ENCODE measurements at regions not wholly inside any gene's neighbourhood (a gene's known extent, or its start where the extent isn't known, plus 50 kb on each side); places are given as distances from the start of the nearest gene placed in this dataset.

GRCh38 chr12:45561488-45561887 is 168.0 kb upstream of the ARID2 start:
- H3K27me3 Mint-ChIP-seq, result no peaks in the 10 kb centered on the region
- ATAC-seq (replicated peaks), result no peak
- H3K4me3 Mint-ChIP-seq, result no peak overlapping the region
- H3K36me3 Mint-ChIP-seq (ENCODE audit: insufficient read depth), result no peaks in the 10 kb centered on the region
- no peaks in the 10 kb centered on the region for H3K9me3 Mint-ChIP-seq
- no peak for DNase-seq
- no peak overlapping the region for H3K27ac Mint-ChIP-seq
- peaks cover 3 to 4% of the 10 kb centered on the region in 2 donors for H3K4me1 Mint-ChIP-seq (ENCODE audit: low read depth in 2 of 2)

DNA sequence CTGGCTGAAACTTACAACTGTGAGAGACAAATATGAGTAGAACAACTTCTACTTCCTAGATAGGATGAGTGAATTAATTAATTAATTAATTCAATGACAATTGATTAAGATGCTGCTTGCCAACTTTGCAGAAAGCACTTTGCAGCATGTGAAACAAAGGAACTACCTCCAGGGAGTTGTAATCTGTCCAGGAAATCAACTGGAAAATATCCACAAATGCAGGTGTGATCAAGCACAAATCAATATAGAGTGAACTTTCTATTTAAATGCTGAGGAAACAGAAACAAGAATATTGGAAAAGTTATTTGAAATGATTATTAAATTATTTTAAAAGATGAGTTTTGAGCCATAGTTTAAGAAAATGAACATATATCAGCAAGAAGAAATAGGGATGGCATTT is 163.9 kb upstream of the ARID2 start:
- H3K27me3 Mint-ChIP-seq, result peaks cover 0 to 9% of the 10 kb centered on the region in 2 donors
- H3K9me3 Mint-ChIP-seq, result no peaks in the 10 kb centered on the region
- ATAC-seq (replicated peaks), result no peak
- no peak overlapping the region for H3K4me3 Mint-ChIP-seq
- peaks cover 3 to 4% of the 10 kb centered on the region in 2 donors for H3K4me1 Mint-ChIP-seq (ENCODE audit: low read depth in 2 of 2)
- DNase-seq, result no peak
- no peaks in the 10 kb centered on the region for H3K36me3 Mint-ChIP-seq (ENCODE audit: insufficient read depth)
- no peak overlapping the region for H3K27ac Mint-ChIP-seq

- no peak overlapping the region for H3K27ac Mint-ChIP-seq
These were observed 163.2 kb upstream of the ARID2 start for GRCh38 chr12:45566257-45566656.

DNA sequence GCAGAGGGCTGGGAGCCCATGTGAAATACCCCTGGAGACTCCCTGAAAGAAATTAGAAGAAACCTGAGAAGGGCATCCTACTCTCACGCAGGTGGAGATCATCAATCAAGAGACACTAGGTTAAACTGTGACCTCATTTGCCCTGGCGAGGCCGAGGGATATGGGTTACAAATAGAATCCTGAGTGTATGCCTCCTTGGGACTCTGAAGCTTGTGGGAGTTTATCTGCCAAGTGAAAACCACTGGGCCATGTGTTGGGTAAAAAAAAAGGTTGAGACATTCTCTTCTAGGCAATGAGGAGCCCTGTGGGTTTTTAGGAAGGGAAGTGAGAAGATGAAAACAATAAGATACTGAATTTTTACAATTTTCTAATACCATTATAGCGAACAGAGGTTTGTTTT is 160.7 kb upstream of the ARID2 start:
- Mint-ChIP-seq H3K4me3 (no peak overlapping the region), H3K36me3 (ENCODE audit: insufficient read depth) (no peaks in the 10 kb centered on the region)

More at GRCh38 chr12:45566257-45566656, 163.2 kb upstream of the ARID2 start:
- DNase-seq (no peak), ATAC-seq (replicated peaks) (no peak)
- H3K4me1 Mint-ChIP-seq (ENCODE audit: low read depth in 2 of 2), result peaks cover 3 to 4% of the 10 kb centered on the region in 2 donors
- no peaks in the 10 kb centered on the region for H3K36me3 Mint-ChIP-seq (ENCODE audit: insufficient read depth)
- no peak overlapping the region for H3K4me3 Mint-ChIP-seq
- H3K9me3 Mint-ChIP-seq, result no peaks in the 10 kb centered on the region
- peaks cover 0 to 9% of the 10 kb centered on the region in 2 donors for H3K27me3 Mint-ChIP-seq

DNA sequence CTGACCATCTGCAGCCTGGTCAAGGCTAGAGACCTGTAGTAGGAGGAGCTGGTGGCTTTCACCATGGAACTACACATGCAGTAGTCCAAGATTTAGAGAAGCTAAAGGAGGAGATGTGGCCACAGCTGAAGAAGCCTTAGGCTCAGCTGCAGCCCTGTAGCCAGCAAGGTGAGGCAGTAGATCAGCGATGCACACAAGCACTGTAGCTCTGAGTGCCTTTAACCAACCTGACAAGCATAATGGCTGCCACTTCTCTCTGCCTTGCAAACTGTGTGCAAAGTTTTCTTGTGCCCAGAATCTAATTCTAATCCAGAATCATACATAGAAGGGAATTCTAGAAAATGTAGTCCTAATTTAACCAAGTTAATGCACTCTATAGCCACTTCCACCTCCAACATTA is 159.0 kb upstream of the ARID2 start:
- DNase-seq (no peak), ATAC-seq (replicated peaks) (no peak)
- H3K27me3 Mint-ChIP-seq, result peaks cover 4 to 9% of the 10 kb centered on the region in 2 donors
- no peaks in the 10 kb centered on the region for H3K9me3 Mint-ChIP-seq
- no peaks in the 10 kb centered on the region for H3K4me1 Mint-ChIP-seq (ENCODE audit: low read depth in 2 of 2)
- H3K4me3 Mint-ChIP-seq, result no peak overlapping the region
- H3K27ac Mint-ChIP-seq, result no peak overlapping the region
- no peaks in the 10 kb centered on the region for H3K36me3 Mint-ChIP-seq (ENCODE audit: insufficient read depth)

More for the DNA sequence above, 160.7 kb upstream of the ARID2 start:
- ATAC-seq (replicated peaks) (no peak), DNase-seq (no peak)
- Mint-ChIP-seq H3K27ac (no peak overlapping the region), H3K27me3 (peaks cover under 1 to 9% of the 10 kb centered on the region in 2 donors), H3K9me3 (no peaks in the 10 kb centered on the region), H3K4me1 (ENCODE audit: low read depth in 2 of 2) (no peaks in the 10 kb centered on the region)

- Mint-ChIP-seq H3K4me1 (ENCODE audit: low read depth in 2 of 2) (no peaks in the 10 kb centered on the region), H3K36me3 (ENCODE audit: insufficient read depth) (no peaks in the 10 kb centered on the region), H3K4me3 (no peak overlapping the region), H3K27me3 (peaks cover 4 to 9% of the 10 kb centered on the region in 2 donors), H3K27ac (no peak overlapping the region), H3K9me3 (no peaks in the 10 kb centered on the region)
- DNase-seq, result no peak
- no peak for ATAC-seq (replicated peaks)
These were observed 157.4 kb upstream of the ARID2 start for GRCh38 chr12:45572114-45572513.

DNA sequence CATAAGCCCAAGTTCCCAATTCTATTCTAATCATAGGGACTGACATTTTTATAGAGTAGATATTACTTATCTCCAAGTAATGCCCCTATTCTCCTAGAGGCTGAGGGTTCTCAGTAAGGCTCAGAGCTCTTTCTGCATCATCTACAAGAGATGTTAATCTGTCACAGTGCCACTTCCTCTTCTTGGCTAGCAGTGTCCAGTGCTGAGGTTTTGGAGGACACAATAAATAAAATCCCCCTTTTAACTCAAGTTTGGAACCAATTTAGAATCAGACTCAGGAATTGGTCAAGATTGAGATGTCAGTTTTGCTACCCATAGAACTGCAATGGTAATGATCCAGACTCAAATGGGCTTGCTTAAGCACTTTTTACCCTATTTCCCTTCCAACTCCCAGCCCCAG is 154.1 kb upstream of the ARID2 start:
- no peaks in the 10 kb centered on the region for H3K4me1 Mint-ChIP-seq (ENCODE audit: low read depth in 2 of 2)
- DNase-seq (no peak), ATAC-seq (replicated peaks) (no peak)
- H3K27me3 Mint-ChIP-seq, result peaks cover 1 to 4% of the 10 kb centered on the region in 2 donors
- no peak overlapping the region for H3K4me3 Mint-ChIP-seq
- no peaks in the 10 kb centered on the region for H3K9me3 Mint-ChIP-seq
- H3K27ac Mint-ChIP-seq, result no peak overlapping the region
- no peaks in the 10 kb centered on the region for H3K36me3 Mint-ChIP-seq (ENCODE audit: insufficient read depth)

DNA sequence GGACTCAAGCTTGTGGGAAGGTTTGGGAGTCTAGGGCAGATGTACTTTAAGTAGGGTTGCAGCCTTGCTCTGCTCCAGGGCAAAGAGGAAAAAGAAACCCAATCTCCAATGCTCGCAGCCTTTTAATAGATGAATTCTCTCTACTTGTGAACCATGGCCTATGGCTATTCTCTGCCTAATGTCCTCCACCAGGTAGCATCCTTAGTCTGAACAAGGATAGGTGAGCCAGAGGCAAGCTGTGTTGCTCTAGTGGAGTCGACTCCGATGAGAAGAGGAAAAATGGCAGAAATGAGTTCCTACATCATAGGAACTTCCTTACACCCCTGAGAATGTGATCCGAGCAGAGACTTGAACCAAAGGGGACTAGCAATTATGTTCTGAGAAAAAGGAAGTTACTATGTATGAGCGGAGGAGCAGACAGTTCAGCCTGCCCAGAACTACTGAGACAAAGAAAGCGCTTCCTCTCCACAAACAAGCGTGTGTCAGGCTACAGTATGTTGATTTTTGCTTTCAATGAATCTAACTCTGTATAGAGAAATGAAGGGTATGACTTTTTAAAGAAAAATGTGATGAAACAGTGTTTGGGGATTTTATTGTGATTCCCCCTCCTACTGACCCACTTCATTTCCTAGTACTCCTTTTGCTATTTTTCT is 153.6 kb upstream of the ARID2 start:
- ATAC-seq (replicated peaks), result peak; percentile 43
- no peak overlapping the region for H3K27ac Mint-ChIP-seq
- no peaks in the 10 kb centered on the region for H3K36me3 Mint-ChIP-seq (ENCODE audit: insufficient read depth)
- no peaks in the 10 kb centered on the region for H3K4me1 Mint-ChIP-seq (ENCODE audit: low read depth in 2 of 2)
- no peaks in the 10 kb centered on the region for H3K9me3 Mint-ChIP-seq
- H3K4me3 Mint-ChIP-seq, result no peak overlapping the region
- DNase-seq, result no peak
- peaks cover 0 to 5% of the 10 kb centered on the region in 2 donors for H3K27me3 Mint-ChIP-seq

GRCh38 chr12:45577844-45578399 is 151.6 kb upstream of the ARID2 start:
- Mint-ChIP-seq H3K27me3 (peaks cover 0 to 11% of the 10 kb centered on the region in 2 donors), H3K27ac (no peak overlapping the region), H3K4me3 (no peak overlapping the region), H3K4me1 (ENCODE audit: low read depth in 2 of 2) (no peaks in the 10 kb centered on the region), H3K9me3 (no peaks in the 10 kb centered on the region), H3K36me3 (ENCODE audit: insufficient read depth) (no peaks in the 10 kb centered on the region)
- no peak for DNase-seq
- ATAC-seq (replicated peaks), result no peak

DNA sequence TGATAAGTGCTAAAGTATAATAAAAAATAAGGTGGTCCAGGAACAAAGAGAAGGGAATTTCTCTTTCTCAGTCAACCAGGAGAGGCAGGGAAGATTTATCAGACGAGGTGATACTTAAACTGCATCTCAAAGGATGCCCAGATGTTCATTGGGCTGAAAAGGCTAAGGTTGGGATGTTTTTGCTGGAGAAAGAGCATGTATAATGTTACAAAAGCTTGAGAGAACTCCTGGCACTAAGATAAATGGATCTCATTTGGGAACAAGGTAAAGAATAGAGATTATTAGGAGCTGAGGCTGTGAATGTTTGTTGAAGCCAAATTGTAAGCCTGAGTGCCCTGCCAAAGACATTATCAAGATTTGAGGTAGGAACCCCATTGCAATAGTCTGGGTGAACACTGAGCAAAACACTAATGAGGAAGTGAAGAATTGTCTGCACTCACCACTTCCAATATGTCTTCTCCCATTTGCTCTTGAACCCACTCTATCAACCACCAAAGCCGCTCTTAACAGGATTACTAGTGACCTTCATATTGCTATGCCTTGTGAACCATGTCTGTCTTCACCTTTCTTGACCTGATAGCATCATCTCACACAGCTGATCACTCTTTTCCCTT is 149.0 kb upstream of the ARID2 start:
- no peak for ATAC-seq (replicated peaks)
- Mint-ChIP-seq H3K9me3 (no peaks in the 10 kb centered on the region), H3K27me3 (peaks cover 0 to 7% of the 10 kb centered on the region in 2 donors), H3K27ac (no peak overlapping the region), H3K4me3 (no peak overlapping the region), H3K36me3 (ENCODE audit: insufficient read depth) (no peaks in the 10 kb centered on the region), H3K4me1 (ENCODE audit: low read depth in 2 of 2) (no peaks in the 10 kb centered on the region)
- no peak for DNase-seq

- no peak overlapping the region for H3K27ac Mint-ChIP-seq
- no peak for DNase-seq
- H3K9me3 Mint-ChIP-seq, result no peaks in the 10 kb centered on the region
- peaks cover 0 to 7% of the 10 kb centered on the region in 2 donors for H3K27me3 Mint-ChIP-seq
- no peak for ATAC-seq (replicated peaks)
- no peak overlapping the region for H3K4me3 Mint-ChIP-seq
- no peaks in the 10 kb centered on the region for H3K4me1 Mint-ChIP-seq (ENCODE audit: low read depth in 2 of 2)
- no peaks in the 10 kb centered on the region for H3K36me3 Mint-ChIP-seq (ENCODE audit: insufficient read depth)
These were observed 148.4 kb upstream of the ARID2 start for GRCh38 chr12:45581112-45581511.

- ATAC-seq (replicated peaks), result no peak
- no peaks in the 10 kb centered on the region for H3K9me3 Mint-ChIP-seq
- no peaks in the 10 kb centered on the region for H3K36me3 Mint-ChIP-seq (ENCODE audit: insufficient read depth)
- peaks cover 0 to 7% of the 10 kb centered on the region in 2 donors for H3K27me3 Mint-ChIP-seq
- H3K27ac Mint-ChIP-seq, result no peak overlapping the region
- no peak for DNase-seq
- no peaks in the 10 kb centered on the region for H3K4me1 Mint-ChIP-seq (ENCODE audit: low read depth in 2 of 2)
- no peak overlapping the region for H3K4me3 Mint-ChIP-seq
These were observed 147.0 kb upstream of the ARID2 start for GRCh38 chr12:45582536-45582935.

GRCh38 chr12:45582986-45583659 is 146.4 kb upstream of the ARID2 start:
- Mint-ChIP-seq H3K36me3 (ENCODE audit: insufficient read depth) (no peaks in the 10 kb centered on the region), H3K27ac (no peak overlapping the region), H3K9me3 (no peaks in the 10 kb centered on the region), H3K4me3 (no peak overlapping the region), H3K27me3 (peaks cover 0 to 7% of the 10 kb centered on the region in 2 donors), H3K4me1 (ENCODE audit: low read depth in 2 of 2) (no peaks in the 10 kb centered on the region)
- no peak for DNase-seq
- no peak for ATAC-seq (replicated peaks)

DNA sequence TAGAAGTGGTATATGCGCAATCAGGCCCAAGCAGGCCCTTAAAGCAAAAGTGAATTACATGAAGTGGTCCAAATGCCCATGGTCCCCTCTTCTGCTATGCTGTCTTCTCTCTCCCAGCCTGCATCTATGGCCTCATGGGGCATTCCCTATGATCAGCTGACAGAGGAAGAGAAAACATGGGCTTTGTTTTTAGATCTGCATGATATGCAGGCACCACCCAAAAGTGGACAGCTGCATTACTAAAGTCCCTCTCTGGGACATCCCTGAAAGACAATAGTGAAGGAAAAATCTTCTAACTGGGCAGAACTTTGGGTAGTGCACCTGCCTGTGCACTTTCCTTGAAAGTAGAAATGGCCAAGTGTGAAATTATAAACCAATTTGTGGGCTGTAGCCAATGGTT is 145.2 kb upstream of the ARID2 start:
- H3K27me3 Mint-ChIP-seq, result peaks cover 0 to 7% of the 10 kb centered on the region in 2 donors

More for the DNA sequence above, 145.2 kb upstream of the ARID2 start:
- no peaks in the 10 kb centered on the region for H3K36me3 Mint-ChIP-seq (ENCODE audit: insufficient read depth)
- no peaks in the 10 kb centered on the region for H3K9me3 Mint-ChIP-seq
- DNase-seq, result no peak
- H3K4me1 Mint-ChIP-seq (ENCODE audit: low read depth in 2 of 2), result no peaks in the 10 kb centered on the region
- H3K4me3 Mint-ChIP-seq, result no peak overlapping the region
- no peak for ATAC-seq (replicated peaks)
- no peak overlapping the region for H3K27ac Mint-ChIP-seq
